H1 (cell line): ENCODE measurements at regions not wholly inside any gene's neighbourhood (a gene's known extent, or its start where the extent isn't known, plus 50 kb on each side); places are given as distances from the start of the nearest gene placed in this dataset.

ENCODE experiments used
- CEBPB ChIP-seq: IDR thresholded peaks from 2 replicates; pipeline ENCODE4 v1.6.1; 2012; ENCODE audit warnings: low read depth, low read length
- POLR2A ChIP-seq, 2 experiments: IDR thresholded peaks; 1 replicate in 1 of 2; 2 replicates in 1 of 2; pipeline ENCODE4 v1.6.1; 2011; ENCODE audit warnings: low read depth in 2 of 2, low read length in 2 of 2, mild to moderate bottlenecking in 2 of 2; ENCODE audit errors: control extremely low read depth in 1 of 2
- SP1 ChIP-seq: IDR thresholded peaks from 2 replicates; pipeline ENCODE4 v1.6.1; 2011; ENCODE audit warnings: low read depth, low read length
- ZNF274 ChIP-seq: IDR thresholded peaks from 2 replicates; pipeline ENCODE4 v1.7.0; 2012; ENCODE audit warnings: low read length, borderline replicate concordance; ENCODE audit errors: extremely low read depth

DNA sequence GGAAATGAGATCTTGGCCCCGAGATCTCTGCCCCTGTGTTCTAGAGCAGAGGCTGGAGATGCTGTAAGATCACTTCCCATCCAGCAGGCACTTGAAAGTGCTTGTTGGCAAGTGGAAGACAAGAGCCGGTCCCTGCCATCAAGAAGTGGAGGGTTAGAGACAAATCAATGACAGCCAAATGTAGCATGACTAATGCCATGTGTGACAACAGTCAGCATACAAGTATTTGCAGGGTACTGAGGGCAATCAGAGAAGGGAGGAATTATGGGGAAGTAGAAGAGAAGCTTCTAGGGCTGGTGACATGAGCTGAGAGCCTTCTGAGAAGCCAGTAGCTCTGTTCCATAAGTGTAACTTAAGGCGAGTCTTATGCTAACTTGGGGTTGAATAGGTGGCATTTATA is 58.6 kb downstream of the TMEM17 start (continued):
- TF ChIP-seq CEBPB (no peak), SP1 (no peak), ZNF274 (no peak), POLR2A (IDR thresholded peaks at IDR 0.05; ENCODE audit: control extremely low read depth in 1 of 2, low read depth in 2 of 2, low read length in 2 of 2) (no peak)
